Limb (tissue), 2 donors: ENCODE measurements at regions not wholly inside any gene's neighbourhood (a gene's known extent, or its start where the extent isn't known, plus 50 kb on each side); places are given as distances from the start of the nearest gene placed in this dataset.
"Not testable (repeated sequence)": the region's sequence is repeated elsewhere in the genome, so short reads cannot be mapped to it uniquely, and the experiment has no call there.

Experiments
- DNase-seq, 2 donors: peaks; one replicate each; pipeline ENCODE4 v3.0.0-alpha.2; 2016; ENCODE audit errors: extremely low spot score in 2 of 2

DNA sequence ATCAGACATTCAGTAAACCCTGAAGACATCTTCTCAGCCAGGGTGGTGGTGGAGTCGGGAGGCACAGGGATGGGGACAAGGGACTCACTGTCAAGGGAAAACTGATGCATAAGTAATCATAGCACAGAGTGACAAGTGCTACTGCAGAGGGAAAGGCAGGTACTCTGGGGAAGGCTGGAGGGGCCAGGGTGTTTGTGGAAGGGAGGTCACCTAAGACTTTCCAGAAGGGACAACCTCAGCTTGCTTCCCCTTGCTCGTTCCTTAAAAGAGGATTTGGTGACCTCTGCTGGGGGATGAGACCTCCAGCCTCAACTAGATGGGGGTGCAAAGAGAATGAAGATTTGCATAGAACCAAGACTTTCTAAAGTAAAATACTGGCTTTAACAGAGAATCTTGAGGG, 99.5 kb downstream of the SLC4A3 start:
- no peak for DNase-seq

DNA sequence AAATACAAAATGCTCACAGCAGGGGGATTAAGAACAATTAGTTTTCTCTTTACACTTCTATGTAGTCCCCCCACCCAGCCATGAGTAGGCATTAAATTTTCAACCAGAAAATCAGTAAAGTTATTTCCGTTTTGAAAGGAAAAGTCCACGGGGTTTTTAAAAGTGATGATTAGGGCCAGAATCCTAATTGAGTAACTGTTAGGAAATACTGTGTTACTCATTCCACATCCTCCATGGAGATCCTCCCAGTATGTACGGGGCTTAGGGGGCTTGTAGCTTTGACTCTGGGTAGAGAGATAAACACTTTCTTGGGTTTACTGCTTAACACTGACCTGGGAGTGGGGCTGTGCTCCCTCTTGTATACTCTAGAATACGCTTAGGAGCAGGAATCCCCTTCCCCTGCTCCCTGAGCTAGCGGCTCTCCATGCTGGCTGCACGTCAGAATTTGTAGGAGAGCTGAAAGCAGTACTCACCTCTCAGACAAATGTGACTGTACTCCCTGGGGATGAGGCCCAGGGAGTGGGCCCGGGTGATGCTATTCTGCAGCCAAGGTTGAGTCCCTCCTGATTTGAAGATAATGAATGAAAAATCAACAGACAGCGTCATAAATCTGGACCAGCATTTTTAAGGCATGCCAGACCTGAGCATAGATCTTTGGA, 100.5 kb downstream of the SLC4A3 start:
- DNase-seq = no peak

DNA sequence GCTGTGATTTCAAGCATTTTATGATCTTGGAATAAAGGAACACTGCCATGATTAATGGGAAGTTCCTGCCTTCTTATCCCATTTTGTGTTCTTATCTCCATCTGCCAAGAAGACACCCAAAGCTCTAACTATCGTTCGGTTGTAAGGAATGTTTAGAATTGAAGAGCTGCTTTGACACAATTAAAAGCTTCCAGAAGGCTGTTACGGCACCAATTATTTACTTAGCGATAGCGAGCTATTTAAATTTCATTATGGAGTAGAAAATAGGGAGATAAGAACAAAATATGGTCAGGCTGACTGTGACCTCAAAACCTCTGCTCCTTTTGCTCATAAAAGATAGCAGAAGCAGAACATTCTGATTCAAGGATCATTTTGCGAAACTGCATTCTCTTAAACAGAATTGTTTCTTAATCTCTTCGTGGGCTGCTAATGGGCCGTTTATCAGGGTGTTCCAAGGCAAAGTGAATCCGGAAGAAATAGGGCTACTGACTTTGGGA, 101.6 kb downstream of the SLC4A3 start:
- DNase-seq = no peak

DNA sequence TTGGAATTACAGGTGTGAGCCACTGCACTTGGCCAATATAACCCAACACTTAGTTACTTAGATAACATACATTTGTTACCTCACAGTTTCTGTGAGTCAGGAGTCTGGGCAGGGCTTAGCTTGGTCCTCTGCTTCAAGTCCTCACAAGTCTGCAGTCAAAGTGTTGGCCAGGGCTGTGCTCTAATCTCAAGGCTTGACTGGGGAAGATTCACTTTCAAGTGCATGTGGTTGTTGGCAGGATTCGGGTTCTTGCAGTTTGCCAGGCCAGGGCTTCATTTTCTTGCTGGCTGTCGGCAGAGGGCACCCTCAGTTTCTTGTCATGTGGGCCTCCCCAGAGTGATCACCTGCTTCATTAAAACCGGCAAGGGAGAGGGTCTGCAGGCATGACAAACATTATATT, 103.7 kb downstream of the SLC4A3 start:
- no peak for DNase-seq

DNA sequence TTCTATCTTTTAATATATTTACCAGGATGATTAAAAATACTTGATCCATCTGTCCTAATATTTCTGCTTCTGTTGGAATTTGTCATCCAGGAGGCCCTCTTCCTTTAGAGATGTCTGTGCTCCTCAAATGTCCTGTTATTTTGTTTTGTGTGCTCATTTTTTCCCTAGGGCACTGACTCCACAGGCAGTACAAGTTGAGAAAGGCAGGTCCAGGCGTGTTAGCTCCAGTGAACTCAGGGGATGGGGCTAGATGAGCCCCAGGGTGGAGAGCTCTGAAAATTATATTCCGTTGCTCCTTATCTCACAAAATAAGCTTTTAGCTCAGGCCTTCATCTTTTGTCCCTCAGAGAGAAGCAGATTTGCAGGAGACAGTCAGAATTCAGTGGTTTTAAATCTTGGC, 105.7 kb downstream of the SLC4A3 start:
- no peak for DNase-seq

DNA sequence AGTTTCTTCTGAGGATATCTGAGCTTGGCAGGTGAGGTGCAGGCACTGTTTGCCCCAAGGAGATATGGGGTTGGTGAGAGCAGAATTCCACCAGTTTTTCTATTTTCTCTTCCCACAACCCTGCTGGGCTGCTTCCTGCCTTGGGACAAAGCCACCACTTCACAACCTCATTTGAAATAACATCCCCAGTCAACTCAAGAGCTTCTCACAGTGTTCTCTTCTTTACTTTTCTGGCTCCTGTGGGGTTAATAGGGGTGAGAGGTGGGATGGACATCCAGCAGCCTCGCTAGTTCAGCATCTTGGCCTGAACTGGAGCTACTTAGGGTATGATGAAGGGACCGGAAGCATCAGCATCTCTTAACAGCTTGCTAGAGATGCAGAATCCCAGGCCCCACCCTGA, 106.3 kb downstream of the SLC4A3 start:
- no peak for DNase-seq

DNA sequence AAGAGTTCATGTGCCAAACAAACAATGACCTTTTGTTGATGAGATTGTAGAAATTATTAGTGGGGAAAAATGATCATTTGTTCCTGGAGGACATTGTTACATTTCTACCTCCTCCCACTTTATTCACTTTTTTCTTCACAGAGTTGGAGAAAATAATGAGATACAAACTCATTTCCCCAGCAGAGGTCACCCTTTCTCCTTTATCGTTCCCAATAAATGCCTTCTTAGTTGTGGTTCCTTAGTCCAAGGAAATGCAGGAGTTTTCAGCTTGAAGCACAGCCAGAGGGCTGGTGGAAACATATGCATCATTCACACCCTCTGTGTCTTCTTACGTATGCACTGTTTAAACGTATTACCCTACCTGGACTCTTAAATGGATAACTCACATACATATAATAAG, 108.8 kb downstream of the SLC4A3 start:
- peak in 1 of 2 donors; percentile 86 for DNase-seq

DNA sequence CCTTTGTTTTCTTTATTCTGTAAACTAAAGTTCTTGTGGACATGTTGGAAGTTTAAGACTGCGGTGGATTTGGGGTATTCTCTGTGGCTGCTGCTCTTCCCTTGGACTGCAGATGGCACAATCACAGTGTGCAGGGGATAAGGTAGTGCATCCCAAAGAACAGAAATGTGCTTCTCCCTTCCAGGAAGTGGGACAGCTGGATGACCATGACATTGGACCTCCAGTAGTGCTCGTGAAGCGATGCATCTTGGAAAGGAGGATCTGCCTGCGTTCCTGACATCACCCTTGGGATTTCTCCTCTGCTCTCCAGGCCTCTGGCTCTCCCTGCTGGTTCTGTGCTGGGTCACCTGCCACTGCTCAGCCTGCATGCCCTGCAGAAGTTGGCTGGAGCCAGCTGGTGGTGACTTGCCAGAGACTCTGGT, 109.9 kb downstream of the SLC4A3 start:
- peak; percentile 46 to 62 for DNase-seq

DNA sequence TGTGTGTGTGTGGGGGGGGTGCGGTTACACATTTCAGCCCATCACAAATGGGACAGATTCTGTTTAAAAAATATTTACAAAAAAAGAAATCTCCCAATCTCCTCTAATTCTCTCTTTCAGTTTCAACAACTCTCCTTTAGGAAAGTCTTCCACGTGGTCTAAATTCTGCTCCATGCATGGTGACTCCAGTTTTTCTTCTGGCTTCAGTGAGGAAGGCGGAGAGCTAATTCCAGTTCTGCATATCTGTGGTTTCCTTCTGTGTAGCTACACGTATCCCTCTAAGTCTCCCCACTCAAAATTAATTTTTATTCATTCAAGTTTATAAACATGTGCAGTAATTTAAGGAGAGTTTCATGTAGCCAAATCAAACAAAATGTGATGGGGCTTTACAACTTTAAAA, 111.6 kb downstream of the SLC4A3 start:
- no peak for DNase-seq

DNA sequence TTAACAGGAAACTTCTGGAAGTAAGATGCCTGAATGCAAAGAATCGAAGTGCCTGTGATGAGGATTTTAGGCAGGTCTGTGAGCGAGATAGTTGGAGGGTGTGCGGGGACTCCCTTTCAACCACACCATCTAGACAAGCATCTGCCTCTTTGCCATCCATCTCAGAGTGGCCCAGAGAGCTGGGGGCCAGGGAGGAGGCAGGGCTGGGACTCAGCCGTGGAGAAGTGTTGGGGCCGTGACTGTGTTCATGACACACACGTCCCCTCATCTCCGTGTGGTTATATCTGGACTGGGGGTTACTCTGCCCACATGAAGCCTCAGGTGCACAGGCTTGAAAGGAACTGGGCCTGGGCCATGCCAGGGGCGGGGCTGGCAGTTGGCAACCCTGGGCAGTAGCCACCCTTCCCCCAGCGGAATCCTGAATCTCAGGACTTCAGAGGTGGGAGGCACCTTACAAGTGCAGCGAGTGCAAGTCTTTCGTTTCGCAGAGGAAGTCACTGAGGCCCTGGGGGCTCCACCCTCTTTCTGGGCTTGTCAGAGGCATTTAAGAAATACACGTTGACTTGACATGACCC, 112.5 kb downstream of the SLC4A3 start:
- no peak for DNase-seq

DNA sequence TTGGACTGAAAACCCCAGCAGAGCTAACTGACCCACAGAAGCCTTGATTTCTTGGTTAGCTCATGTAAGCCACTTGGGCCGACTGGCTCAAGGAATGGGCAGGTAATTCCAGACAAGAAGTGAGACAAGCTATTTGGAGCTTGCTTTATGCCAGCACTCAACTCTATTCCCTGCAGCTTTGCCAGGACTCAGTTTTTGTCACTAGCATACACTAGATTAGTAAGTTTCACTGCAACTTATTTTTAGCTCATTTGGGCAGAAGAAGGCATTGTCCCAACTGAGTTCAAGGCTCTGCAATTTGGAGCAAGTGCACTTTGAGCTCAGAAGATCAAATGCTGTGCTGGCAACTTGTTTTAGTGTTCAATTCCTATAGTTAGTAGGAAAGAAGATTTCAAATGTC, 116.1 kb downstream of the SLC4A3 start:
- DNase-seq = no peak

DNA sequence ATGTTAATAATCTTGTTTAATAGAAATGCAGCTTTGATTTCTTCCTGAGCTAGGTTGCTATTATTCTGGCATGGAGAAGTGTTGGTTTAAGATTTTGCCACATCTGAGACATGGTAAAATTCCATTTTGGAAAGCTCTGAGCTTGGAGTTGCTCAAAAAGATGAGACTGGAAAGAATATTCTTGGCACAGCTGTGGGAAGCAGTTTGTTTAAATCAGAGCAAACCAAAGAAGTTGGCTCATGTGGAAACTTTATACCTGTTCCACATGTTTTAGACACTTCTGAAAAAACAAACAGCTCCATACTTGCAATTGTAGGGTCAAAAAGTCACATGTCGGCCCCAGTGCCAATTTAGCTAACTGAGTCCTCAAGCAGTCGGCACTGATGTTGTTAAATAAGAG, 116.6 kb downstream of the SLC4A3 start:
- no peak for DNase-seq

DNA sequence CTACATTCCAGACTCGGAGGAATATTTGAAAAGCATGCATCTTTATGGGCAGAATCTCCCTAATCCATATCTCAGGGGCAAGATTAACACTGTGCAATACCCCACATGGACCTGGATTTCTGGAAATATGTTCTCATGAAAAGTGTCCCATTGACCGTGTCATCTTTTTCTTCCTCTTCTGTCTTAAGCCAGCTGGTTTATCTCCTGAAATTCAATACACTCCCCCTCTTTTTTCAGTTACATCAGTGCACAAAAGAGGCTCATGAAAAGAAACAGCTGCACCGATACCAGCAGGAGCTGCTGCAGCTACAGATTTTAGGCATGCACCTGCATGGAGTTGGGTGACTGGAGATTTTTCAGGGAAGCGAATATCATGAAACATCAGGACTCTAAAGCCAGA, 117.2 kb downstream of the SLC4A3 start:
- DNase-seq = no peak

DNA sequence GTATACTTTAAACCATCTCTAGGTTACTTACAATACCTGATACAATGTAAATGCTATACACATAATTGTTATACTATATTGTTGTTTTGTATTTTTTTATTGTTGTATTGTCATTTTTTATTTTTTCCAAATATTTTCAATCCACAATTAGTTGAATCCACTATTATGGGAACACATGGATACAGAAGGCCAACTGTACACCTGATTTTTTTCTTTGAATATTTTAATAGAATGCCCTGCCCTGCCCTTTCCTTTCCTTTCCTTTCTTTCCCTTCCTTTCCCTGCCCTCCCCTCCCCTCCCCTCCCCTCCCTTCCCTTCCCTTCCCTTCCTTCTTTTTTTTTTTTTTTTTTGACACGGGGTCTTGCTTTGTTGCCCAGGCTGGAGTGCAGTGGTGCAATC, 120.2 kb downstream of the SLC4A3 start:
- no peak for DNase-seq

DNA sequence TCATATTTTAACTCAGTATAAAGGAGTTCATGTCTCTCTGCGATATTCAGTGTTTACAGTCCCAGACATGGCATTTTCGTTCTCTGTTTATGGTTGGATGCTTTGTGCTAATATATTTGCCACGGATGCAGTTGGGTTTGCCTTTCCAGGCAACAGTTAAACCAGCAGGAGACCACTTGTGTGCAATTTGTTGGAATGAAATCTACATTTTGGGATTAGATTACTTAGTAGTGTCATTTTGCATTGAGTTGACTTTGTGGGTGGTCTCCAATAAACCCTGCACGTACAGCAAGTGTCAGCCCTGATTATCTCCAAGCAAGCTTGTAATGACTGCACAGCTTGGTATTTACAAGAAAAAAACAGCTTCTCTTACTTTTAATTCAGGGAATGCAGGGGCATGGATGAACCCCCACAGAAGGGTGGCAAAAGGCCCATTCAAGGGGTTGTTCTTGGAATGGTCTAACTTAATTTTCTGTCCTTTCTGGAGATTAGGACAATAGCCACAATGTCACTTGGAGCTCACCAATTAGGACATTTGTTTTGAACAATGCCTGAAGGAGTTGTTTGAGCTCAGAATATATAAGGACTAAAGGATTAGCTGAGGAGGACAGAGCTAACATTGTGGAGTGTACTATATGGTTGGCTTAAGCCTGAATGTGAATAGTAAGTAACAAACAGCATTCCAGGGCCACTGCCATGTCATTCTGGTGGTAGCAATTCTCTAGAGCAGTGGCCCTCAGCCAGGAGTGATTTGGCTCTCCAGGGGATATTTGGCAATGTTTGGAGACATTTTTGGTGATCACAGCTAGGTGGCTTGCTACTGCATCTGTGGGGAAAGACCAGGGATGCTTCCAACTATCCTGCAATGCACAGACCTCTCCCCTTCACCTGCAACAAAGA, 121.5 kb downstream of the SLC4A3 start:
- DNase-seq = no peak

DNA sequence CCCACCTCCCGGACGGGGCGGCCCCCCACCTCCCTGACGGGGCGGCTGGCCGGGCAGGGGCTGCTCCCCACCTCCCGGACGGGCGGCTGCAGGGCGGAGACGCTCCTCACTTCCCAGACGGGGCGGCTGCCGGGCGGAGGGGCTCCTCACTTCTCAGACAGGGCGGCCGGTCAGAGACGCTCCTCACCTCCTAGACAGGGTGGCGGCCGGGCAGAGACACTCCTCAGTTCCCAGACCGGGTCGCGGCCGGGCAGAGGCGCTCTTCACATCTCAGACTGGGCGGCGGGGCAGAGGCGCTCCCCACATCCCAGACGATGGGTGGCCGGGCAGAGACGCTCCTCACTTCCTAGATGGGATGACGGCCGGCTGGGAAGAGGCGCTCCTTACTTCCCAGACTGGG, 123.7 kb downstream of the SLC4A3 start:
- DNase-seq = not testable (repeated sequence)

DNA sequence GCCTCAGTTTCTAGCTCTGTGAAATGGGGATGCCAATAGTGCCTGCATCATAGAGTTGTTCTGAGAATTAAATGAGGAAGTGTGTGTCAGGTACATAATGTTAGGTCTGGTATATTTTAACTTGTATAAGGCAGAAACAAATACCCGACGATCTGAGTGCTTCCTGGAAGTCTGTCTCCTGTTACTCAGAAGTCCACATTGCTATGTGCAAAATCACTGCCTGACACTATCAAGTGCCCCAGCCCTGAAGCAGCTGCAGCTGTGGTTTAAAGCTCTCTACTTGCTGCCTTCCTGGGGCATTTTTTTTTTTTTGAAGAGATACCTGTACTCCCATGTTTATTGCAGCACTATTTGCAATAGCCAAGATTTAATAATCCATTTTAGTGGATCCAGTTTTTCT, 125.3 kb downstream of the SLC4A3 start:
- no peak for DNase-seq

DNA sequence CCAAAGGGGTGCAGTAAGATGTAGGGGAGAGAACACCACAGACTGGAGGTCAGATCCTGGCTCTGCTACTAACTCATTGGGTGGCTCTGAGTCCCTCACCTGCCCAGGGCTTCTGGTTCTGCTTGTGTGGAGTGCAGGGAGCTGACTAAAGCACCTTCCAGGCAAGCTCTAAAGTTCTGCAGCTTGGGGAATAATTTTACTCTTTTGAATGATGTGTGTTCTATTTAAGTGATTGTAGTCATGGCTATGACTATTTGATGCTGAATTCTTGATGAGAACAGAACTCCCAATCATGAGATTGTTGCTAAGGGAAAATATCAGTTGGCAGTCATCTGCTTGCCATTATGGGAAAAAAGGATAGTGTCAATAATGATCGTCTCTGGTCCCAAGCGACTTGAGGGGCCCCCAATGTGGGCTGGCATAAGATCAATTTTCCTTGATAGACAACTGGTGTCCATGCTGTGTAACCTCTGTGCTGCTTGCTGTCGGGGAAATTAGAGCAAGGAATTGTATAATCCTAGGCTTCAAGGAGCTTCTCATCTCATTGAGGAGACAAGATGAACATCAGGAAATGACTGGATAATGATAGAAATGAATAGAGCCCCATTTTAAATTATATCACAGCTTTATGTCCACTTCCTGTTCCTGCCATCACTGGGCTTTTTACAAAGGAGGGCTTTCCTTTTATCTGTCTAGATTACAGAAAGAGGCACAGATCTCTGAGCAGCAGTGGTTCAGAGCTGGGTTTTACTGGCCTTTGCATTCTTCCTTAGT, 131.7 kb downstream of the SLC4A3 start:
- DNase-seq = no peak

DNA sequence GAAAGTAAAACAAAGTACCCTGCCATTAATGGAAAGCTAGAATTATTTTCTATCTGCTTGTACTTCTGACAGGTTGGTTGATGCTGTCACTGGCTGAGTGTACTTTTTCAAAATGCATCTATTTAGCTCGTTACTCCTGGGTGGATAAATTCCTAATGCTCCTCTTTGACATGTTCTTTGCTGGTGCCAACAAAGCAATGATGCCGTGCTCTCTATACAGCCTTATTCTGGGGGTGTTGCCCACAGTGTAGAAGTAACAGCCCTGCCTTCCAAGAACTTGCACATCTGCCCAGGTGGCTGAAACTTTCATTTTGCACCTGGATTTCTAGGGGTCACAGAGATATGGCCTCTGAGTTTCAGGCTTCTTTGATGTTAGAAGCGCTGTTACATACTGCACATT, 132.4 kb downstream of the SLC4A3 start:
- DNase-seq = no peak

DNA sequence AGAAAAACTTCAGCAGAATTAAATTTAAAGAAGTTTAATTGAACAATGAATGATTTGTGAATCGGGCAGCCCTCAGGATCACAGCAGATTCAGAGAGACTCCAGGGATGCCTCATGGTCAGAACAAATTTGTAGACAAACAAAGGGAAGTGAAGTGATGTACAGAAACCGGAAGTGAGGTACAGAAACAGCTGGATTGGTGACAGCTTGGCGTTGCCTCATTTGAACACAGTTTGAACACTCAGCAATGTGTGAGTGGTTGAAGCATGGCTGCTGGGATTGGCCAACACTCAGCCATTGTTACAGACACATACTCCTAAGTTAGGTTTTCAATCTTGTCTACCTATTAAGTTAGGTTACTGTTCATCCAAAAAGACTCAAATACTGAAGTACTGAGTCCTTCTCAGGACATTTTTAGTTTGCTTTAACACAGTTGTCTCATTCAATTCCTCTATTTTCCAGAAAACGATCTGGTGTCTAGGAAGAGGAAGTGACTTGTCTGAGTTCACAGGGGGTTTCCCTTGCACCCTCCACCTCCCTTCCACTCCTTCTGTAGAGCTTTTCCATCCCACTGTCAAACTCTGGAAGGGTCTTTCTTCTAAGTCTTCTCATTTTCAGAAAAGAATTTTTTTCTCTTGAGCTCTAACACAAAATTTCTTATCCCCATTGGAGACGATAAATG, 137.9 kb downstream of the SLC4A3 start:
- DNase-seq = no peak

DNA sequence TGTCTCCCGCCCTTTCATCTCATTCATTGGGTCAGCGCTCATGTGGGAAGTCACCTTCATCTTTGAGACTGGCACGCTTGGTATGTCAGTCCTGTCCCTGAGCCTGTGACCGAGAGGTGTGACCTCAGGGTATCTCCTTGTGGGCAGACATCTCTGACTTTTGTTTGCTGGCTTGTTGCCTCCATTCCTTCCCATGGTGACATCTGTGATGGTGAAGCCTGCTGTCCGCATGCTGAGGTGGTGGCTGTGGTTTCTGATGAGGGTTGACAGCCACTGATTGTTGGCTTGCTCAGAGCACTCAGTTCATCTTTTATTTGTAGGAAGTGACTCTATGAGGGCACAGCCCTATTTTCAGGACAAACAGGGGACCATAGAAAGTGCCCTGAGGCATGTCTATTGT, 139.2 kb downstream of the SLC4A3 start:
- DNase-seq = no peak
